Ovary (tissue), 7 donors: ENCODE measurements at regions not wholly inside any gene's neighbourhood (a gene's known extent, or its start where the extent isn't known, plus 50 kb on each side); places are given as distances from the start of the nearest gene placed in this dataset.

Source experiments
- DNase-seq, 5 donors: peaks; one replicate each; pipeline ENCODE4 v3.0.0-alpha.2; 2019 to 2020
- H3K27ac ChIP-seq, 2 donors: fragments of 200-600 bp; one replicate each; pipeline versions ENCODE4 v1.5.1 to v1.8.0; 2019 to 2022
- H3K27me3 ChIP-seq: fragments of 200-600 bp; one replicate; pipeline ENCODE4 v1.8.0; 2022
- H3K36me3 ChIP-seq: fragments of 200-600 bp; sonication (generic); one replicate; pipeline ENCODE4 v1.5.1; 2019
- H3K4me1 ChIP-seq: one replicate; pipeline ENCODE4 v1.8.1; 2013; ENCODE audit warnings: mild to moderate bottlenecking, moderate library complexity; ENCODE audit not compliant: insufficient read depth
- H3K4me3 ChIP-seq: fragments of 200-600 bp; sonication (generic); one replicate; pipeline ENCODE4 v1.5.1; 2017
- H3K9me3 ChIP-seq, 2 donors: fragments of 200-600 bp in 1 of 2; sonication (generic) in 1 of 2; one replicate each; pipeline versions ENCODE4 v1.5.1 to v1.8.1; 2013 to 2019; ENCODE audit warnings: mild to moderate bottlenecking in 1 of 2, moderate library complexity in 1 of 2
- CTCF ChIP-seq, 3 donors: fragments of 450-650 bp in 2 of 3; fragments of 200-600 bp in 1 of 3; IDR thresholded peaks; one replicate each; pipeline versions ENCODE4 v1.5.1 to v1.8.0; 2016 to 2022; ENCODE audit warnings: antibody characterized with exemption in 3 of 3, mild to moderate bottlenecking in 1 of 3
- EP300 ChIP-seq: sonication (generic); formaldehyde crosslinking; IDR thresholded peaks from one replicate; pipeline ENCODE4 v1.6.1; 2017; ENCODE audit warnings: antibody characterized with exemption
- POLR2A ChIP-seq: fragments of 450-650 bp; IDR thresholded peaks from one replicate; pipeline ENCODE4 v1.6.1; 2017; ENCODE audit warnings: antibody characterized with exemption, mild to moderate bottlenecking, moderate library complexity
- WGBS, 3 donors: extraction: QIAGEN DNeasy Blood & Tissue Kit in 1 of 3; methylation state at CpG; one replicate each; pipeline versions ENCODE4 v1.1.5 to v1.1.7; 2013 to 2017; 5-methylcytosine and 5-hydroxymethylcytosine counted together
- intact Hi-C, 4 donors: fragments of 100-400 bp; cut with DNase I; formaldehyde crosslinking; loops; one replicate each; pipeline versions ENCODE4 v1.11.0 to v1.15.1; 2022 to 2023
- donor health status: DM: no; HTN: no; CAD: no; lungs with moderate emphysema.
- donor health status: DM: no; HTN: no; CAD: no.
- donor health status: Bipolar disorder and iron deficiency.
- donor health status: DM: no; HTN: no; CAD: no.
- donor health status: DM: yes; HTN: yes; CAD: no.

GRCh38 chr5:20266066-20266465 lies 278.1 kb upstream of the CDH18 start:
- no peaks in the 10 kb centered on the region for H3K27me3 ChIP-seq
- H3K36me3 ChIP-seq: no peaks in the 10 kb centered on the region
- no peak for DNase-seq
- WGBS, 3 donors: 65 to 88% (median 88%) methylated on average over 2 of the region's 2 CpGs
- no peak overlapping the region for H3K4me3 ChIP-seq
- no peaks in the 10 kb centered on the region for H3K4me1 ChIP-seq
- TF ChIP-seq CTCF (IDR thresholded peaks at IDR 0.05) (no peak), POLR2A (no peak), EP300 (no peak)
- H3K27ac ChIP-seq: no peak overlapping the region
- intact Hi-C loops: no loop called here
- no peaks in the 10 kb centered on the region for H3K9me3 ChIP-seq

- DNase-seq: no peak
- H3K4me1 ChIP-seq: no peaks in the 10 kb centered on the region
- no peaks in the 10 kb centered on the region for H3K9me3 ChIP-seq
- intact Hi-C loops: no loop called here
- H3K27ac ChIP-seq: no peak overlapping the region
- WGBS, 3 donors: 85 to 88% (median 88%) methylated on average over 3 of the region's 3 CpGs
- H3K4me3 ChIP-seq: no peak overlapping the region
- H3K36me3 ChIP-seq: no peaks in the 10 kb centered on the region
- no peaks in the 10 kb centered on the region for H3K27me3 ChIP-seq
- no peak for TF ChIP-seq EP300
- TF ChIP-seq POLR2A: no peak
- TF ChIP-seq CTCF (IDR thresholded peaks at IDR 0.05): no peak
Measured at GRCh38 chr5:20262896-20263295, 274.9 kb upstream of the CDH18 start.

- intact Hi-C loops: no loop called here
- WGBS, 3 donors: 93 to 98% (median 94%) methylated on average over 4 of the region's 4 CpGs
- Histone ChIP-seq H3K9me3 (no peaks in the 10 kb centered on the region), H3K36me3 (no peaks in the 10 kb centered on the region), H3K4me1 (no peaks in the 10 kb centered on the region), H3K27me3 (no peaks in the 10 kb centered on the region), H3K27ac (no peak overlapping the region), H3K4me3 (no peak overlapping the region)
- TF ChIP-seq POLR2A: no peak
- no peak for TF ChIP-seq EP300
- no peak for TF ChIP-seq CTCF (IDR thresholded peaks at IDR 0.05)
- DNase-seq: no peak
Measured at GRCh38 chr5:20254748-20255147, 266.7 kb upstream of the CDH18 start.

GRCh38 chr5:20248118-20248517 lies 260.1 kb upstream of the CDH18 start:
- WGBS, 3 donors: 0 to 10% (median 7%) methylated on average over 1 of the region's 1 CpG

More at GRCh38 chr5:20248118-20248517, 260.1 kb upstream of the CDH18 start:
- H3K4me3 ChIP-seq: no peak overlapping the region
- no peaks in the 10 kb centered on the region for H3K27me3 ChIP-seq
- TF ChIP-seq POLR2A (no peak), EP300 (no peak), CTCF (IDR thresholded peaks at IDR 0.05) (no peak)
- no peak overlapping the region for H3K27ac ChIP-seq
- no peaks in the 10 kb centered on the region for H3K4me1 ChIP-seq
- H3K9me3 ChIP-seq: no peaks in the 10 kb centered on the region
- DNase-seq: no peak
- intact Hi-C loops: no loop called here
- H3K36me3 ChIP-seq: no peaks in the 10 kb centered on the region
